A172 (cell line): ENCODE measurements at regions not wholly inside any gene's neighbourhood (a gene's known extent, or its start where the extent isn't known, plus 50 kb on each side); places are given as distances from the start of the nearest gene placed in this dataset.

Experiments
- DNase-seq: peaks from one replicate; pipeline ENCODE4 v3.0.0-alpha.2; 2015; ENCODE audit warnings: low spot score

DNA sequence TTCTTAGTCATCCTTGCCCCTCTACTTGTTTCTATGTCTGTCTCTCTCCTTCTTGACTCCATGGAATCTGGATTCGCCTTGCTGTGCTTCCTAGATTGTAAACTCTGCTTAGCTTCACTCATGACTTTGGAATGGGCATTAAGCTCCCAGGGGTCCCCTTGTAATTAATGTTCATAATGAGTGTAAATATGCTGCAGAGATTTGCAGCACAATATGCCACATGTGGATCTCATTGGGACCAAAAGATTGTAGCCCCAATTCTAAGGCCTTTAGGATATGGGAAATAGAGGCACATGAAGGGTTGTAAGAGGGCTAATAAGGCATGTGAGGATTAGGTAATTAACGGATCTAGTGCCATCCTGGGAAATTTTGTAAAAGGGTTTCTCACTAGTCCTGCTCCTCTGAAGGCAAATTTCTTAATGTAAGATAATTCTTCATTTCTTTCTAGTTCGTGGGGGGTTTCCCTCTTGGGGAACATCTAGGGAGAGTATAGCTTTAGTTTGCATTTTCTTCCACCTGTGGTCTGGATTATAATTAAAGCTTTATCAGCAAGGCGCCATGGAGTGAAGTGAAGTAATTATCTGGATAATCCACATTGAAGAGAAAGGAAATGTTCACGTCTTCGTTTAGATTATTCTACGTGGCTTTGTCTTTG, 659.2 kb upstream of the PLXNA2 start:
- no peak for DNase-seq

DNA sequence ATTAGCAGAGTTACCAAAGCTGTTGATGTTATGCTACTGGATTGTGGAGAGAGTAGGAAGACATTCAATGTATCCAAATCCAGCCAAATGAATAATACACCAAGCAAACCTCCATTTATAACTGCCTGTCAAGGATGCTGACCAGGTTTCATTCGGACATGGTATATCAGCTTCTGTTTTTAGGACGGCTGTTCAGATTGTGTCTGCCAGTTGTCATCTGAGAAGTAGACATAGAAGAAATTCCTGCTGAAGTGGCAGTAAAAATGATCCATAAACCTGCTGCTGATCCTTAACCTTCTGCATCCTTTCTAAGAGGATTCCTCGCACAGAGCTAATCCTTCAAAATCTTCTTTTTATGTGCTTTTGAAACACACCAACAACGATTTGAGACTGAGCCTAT, 663.6 kb upstream of the PLXNA2 start:
- no peak for DNase-seq

DNA sequence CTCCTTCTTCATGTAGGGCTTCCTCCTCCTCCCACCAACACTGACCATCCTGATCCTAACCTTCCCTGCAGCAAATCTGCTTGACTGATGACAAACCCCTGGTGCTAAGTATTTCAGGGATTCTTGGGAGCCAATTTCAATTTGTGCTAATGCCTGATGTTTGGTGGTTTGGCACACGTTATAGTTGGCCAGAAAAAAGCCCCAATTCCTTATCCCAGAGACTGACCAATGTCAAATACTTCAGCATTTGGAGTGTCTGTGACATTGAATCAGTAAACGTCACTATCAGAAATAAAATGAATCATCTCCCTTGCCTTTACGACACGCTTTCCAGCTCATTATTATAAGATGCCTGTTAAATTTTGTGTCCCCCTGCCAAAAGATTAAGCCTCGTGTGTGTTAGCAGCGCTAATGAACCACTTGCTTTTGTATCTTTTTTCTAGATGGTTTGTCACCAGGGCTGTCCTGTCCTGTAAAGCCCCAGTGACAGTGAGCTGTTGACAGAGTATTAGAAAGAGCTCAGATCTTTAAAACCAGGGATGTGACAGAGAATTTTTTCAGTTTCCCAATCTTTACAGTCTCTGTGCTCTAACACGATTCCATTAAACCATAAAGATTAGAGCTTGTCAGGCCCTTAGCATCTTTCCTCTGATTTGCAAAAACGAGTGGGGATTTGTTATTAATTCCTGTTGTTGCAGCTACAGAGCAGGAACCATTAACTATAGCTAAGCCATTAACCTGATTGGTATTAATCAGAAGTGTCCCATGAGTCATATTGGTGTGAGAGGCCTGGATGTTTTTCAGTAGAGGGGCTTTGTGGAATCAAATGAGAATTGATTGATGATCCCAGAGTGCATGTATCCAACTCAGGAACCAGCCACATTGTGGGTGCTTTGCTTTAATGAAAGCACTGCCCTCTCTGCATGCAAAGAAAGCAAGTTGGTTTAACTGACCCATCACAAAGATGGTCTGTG, 665.1 kb upstream of the PLXNA2 start:
- no peak for DNase-seq

DNA sequence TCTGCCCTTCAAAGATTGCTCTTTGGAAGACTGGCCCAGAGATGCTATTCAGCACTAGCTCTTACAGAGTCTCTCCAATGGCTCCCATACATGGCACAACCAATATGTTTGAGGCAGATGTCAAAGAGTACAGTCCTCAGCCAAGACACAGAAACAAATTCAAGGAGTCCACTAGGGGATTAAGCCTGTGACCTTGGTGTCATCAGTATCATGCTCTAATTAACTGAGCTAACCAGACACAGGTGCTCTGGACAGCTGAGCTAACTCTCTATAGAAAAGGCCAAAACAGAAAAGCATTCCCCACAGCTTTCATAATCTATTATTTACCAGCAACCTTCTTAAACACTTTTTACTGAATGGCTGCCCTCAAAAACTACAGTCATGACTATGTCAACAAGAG, 666.0 kb upstream of the PLXNA2 start:
- no peak for DNase-seq

DNA sequence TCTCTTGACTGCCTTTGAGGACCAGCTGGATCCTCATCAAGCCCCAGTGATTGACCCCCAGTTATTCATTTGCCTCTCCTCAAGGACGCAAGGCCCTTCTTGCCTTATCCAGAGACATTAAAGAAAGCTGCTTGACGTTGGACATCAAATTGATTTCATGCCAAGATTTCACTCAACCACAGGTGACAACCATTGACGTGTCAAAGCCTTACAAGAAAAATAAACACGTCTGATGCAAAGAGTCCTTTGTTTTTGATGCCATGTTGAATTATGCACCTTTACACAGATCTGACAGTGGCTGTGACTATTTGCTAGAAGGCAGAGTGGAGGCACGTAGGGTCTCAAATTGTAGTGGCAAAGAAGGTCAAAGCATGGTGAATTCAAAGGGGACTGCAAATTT, 666.2 kb upstream of the CAMK1G start:
- DNase-seq: no peak

DNA sequence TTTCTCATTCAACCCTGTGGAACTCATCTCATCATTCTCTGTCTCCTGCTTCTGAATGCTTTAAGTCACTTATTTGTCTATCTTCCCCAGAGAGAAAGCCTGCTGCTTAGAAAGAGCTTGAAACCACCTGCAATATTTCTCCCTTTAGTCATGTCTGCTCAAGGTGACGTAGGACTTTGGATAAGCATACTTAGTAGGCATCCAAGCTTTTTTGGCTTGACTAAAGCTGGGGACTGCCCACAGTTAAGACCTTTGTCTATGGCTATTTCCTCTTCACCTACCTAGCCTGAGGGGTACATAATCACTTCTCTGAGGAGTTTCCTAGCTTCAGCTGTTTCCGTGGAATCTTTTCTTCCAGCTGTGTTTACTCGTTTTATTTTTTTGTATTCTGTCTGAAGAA, 665.8 kb upstream of the CAMK1G start:
- DNase-seq: no peak

DNA sequence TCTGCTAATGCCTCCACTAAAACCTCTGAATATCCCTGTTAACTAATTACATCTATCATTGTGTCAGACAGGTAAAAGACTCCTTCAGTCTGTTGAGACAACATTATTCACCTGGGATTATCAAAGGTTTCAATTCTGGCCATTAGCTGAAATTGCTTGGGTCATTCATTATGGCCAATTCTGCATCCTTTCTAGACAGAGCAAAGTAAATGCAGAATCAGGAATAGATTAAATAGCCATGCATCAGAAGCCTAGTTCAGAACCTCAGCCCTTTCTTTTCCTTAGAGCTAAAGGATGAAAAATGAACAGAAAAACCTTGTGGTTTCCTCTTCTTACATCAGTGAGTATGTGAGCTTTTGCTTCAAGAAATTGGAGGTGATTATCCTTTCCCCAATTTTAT, 665.4 kb upstream of the CAMK1G start:
- DNase-seq: no peak

DNA sequence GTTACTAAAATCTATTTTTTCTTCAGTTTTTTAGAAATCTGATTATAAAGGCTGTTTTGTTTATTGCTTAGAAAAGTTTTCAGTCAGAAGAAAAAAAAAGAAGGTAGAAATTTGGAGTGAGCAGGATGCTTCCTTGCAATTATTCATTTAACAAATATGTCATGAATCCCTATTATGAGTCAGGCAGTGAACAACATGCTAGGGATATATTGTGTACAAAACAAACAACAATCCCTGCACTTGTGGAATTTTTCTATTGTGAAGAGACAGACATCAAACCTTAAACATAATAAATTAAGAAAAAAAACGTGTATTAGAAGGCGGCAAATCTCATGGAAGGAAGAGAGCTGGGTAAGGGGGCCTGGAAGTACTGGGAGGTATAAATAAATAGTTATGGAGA, 664.1 kb upstream of the CAMK1G start:
- DNase-seq: peak; percentile 40

DNA sequence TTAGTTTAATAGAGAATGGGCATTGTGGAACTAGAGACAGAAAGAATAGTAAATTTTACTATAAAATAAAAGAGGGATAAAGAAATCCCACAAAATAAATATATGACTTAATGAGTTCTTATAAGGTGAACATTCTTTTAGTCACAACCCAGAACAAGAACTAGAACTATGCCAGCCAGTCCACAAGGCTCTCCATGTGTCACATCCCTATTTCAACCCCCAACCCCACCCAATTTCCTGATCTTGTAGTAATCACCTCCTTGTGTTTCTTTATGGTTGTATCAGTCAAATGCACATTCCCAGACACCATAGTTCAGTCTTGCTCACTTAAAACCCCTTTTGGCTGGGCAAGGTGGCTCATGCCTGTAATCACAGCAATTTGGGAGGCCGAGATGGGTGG, 662.3 kb upstream of the CAMK1G start:
- DNase-seq: no peak

DNA sequence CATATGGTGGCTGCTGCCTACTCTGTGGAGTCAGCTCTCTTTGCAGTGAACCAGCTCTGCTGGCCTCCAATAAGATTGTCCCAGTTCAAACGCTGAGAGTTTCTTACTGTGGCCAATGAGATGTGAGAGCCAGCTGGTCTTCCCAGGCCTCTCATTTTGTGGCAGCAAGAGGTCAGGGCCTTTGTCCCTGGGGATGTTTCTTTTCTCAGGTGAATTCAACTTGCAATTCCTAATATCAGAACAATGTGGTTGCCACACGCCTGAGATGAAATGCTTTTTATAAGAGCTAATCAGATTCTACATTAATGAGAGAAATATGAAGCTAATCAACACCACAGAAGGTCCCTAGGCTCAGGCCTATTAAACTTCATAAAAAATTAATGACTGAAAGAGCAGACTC, 660.1 kb upstream of the CAMK1G start:
- DNase-seq: no peak

DNA sequence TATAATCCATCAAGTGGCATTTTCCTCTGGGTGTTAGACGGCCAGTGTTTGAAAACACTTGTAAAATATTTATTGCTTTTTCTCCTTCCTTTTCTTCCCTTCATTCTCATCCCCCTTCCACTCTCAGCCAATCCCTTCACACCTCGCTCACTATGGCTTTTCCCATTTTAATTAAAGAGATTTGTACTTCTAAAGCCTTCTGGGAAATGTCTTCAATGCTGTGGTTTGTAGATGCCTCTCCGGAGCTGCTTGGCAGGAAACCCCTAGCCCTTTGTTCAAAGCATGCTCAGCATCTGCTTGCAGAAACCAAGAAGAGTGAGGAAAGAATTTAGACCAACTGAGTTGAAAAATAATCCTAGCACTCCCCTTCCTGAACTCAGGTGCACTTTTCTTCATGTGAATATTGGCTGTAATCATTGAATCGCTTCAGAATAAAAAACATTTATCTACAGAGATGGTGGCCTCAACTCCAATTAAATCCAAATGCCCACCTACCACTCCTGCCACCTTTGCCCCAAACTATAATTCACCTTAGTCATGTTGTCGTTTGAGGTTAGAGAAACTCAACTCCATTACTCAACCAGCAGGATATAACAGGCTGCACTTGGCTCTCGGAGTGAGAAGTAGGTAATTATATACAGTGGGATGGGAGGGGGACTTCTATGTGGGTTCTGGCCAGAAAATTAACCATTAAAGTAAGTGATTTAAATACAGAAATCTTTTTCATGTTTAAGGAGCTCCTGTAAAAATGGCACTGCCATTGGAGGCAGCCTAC, 659.4 kb upstream of the CAMK1G start:
- no peak for DNase-seq

DNA sequence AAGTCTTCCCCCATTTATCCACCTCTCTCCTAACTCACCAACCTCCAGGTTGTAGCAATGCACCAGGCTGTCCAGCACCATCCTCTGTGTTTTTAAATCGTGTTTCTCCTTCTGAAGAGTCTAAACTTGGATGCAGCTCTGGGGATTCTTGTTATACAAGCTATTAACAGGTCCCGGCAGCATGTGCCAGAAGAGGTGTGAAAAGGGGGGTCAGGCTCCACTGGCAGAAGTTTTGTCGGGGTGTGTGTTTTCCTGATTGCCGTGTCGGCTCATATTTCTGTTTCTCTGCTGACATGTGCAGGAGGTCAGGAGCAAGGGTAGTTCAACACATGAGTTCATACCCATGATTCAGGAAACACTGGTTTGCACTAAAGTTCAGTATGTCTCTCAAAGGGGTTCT, 658.6 kb upstream of the CAMK1G start:
- DNase-seq: no peak

DNA sequence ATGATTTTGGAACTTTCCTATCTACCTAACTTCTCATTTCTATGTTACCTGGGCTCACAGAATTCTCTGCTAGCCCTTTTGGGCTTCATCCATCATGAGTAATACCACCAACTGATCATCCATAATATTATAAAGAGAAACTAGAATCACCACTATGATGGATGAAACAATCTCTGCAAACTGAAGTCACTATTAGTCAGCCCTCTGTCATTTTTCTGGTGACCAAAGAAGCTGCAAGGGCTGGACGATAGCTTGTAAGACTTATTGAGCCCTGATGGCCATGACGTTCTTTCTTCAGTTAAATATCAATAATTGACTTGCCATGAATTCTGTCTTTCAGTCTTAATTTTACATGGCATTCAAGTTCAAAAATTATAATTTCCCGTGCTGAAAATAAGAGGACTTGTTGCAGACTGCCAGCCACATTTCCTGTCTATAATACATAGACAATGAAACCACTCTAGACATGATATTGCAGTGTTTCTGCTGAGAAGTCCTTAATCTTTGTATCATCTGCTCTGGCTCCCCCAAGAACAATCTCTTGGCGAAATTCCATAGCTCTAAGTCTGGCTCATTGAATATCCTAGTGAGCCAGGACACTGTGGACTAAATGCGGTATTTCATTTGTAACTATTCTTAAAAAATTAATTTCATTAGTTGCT, 655.0 kb upstream of the CAMK1G start:
- DNase-seq: no peak

DNA sequence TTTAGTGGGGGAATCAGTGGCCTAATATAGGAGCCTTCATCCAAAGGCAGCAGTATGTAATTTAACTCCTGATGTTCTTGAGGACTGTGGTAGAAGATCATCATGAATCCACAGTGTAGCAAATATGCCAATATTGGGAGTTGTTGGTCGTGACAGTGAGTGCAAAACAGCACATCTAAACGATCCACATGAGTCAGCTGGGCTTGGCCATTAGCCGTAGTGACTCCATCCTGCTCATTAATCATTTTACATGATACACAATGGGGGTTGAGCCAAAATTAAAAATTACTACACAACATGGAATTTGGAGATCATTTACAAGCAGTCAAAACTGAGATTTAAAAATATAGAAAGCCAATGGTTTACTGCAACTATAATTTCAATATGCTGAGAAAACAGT, 653.9 kb upstream of the CAMK1G start:
- peak; percentile 45 for DNase-seq

DNA sequence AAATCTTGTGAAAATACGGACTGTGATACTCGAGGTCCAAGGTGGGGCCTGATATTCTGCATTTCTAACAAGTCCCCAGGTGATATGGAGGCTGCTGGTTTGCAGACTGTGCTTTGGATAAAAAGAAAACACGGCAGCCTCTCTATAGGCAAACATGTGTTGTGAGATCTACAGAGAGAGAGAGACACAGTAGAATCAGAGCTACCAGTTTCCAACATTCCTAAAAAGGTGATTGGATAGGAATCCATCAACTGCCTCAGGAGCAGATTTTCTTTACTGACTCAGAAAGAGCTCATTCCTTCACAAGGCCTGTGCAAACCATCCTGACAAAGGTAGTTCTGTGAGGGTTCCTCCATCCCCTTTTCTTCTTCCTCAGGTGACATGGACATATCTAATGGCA, 651.6 kb upstream of the CAMK1G start:
- DNase-seq: no peak

DNA sequence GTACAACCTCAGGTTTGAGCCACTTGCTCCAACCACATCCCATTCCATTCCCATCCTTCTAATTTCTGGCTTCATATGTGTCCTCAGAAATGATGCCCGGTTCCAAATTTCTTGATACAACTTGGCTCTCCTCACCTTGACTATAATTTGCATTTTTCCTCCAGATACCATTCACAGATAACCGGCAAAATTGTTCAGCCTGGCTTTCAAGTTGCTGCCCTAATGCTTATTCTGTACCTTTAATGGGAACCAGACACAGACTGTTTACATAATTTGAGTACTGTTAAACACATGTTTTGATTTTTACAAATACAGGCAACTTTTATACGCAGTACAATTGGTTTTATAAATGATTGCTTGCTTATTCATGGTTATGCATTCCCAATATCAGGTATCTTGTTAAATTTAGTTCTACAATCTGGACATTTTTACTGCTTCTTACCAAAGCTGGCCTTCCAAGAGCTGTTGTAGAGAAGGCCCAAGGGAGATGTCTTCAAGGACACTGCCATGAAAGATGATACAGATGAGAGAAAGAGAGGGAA, 649.5 kb upstream of the CAMK1G start:
- DNase-seq: no peak

DNA sequence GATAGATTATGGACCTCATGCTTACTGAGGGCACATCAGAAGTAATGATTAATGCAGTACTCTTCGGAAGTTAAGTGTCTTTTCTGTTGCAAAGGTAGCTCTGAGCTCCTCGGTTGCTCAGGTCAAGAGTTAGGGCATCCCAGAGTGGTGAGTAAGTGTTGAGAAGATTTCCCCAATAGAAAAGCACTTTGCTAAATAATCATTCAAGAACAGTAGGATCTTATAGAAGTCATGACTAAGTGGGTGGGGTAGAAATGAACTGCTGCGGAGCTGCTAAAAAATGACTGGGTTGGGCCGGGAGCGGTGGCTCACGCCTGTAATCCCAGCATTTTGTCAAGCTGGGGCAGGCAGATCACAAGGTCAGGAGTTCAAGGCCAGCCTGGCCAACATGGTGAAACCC, 648.6 kb upstream of the CAMK1G start:
- no peak for DNase-seq

DNA sequence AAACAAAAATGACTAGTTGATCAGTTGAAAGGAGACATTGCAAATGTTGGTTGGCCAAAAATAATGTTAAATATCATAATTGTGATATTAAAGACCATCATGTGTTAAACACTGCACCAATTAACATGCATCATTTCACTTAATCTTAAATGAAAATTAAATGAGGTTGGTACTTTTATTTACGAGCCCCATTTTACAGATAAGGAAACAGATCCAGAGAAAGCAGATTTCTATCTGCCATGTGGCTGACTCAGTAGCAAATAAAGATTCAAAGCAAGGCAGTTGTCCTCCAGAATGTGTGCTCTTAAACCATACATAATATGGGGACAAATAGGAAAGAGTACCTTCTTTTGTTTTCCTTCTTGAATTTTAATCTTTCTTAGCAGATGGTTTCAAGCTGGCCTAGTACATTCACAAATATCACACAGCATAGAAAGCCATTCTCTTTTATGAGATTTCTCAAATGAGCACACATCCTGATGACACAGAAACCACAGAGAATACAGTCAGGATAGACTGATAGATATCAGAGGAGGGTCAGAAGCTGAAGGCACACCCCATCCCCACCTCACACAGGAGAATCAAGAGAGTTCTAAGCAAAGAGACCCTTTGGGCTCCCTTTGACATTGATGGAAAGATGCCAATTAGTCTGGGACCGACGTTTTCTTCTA, 647.9 kb upstream of the CAMK1G start:
- no peak for DNase-seq

DNA sequence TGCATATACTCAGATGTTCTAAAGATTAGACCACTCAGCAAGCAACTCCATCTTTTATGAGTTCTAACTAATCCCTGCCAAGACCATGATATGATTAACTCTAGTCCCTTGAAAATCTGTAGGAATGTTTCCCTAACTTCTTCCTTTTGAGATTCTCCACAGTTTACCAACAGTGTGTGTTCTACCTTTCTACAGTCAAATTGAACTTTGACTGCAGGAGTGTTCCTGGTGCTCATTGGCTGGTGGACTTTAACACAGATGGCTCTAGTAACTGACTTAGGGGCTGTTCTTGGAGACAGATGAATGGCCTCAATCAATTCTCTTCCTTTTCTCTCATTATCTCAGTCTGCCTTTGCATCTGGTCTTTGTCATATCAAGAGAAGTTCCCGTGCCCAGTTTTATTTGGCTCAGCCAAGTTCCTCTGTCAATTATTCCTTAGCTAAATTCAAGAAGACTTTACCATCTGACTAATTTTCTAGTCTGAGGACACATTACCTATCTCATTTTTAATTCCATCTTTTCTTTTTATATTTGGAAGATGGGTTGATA, 643.9 kb upstream of the CAMK1G start:
- no peak for DNase-seq

DNA sequence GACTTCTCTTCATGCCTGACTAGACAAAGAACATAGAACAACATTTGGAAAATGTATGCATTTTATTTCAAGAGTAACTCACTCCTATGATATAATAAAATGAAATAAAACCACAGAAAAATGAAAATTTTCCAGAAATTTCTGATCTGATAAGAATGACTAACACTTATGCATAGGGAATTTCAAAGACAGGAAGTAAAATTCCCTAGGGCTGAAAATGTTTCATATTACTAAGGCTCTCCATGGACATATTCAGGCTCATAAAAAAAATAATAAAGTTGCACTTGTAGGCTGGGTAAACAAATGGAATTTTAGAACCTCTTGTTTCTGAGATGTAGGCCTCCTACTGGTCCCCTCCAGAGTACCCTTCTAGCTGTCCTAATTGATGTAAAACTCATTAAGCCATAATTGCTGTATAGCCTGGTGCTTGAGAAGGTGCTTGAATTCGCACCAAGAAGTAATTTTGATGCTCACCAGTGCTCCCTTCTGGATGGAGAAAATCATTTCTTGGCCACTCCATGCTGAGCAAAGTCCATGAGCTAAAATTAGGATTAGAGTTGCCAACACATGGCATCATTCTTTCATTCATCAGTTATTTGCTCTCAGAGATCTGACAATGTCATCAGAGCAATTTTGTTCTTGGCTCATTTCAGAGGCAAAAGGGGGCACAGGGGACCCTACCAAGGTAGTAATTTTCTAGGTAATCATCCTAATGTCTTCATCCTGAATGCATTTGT, 641.0 kb upstream of the CAMK1G start:
- peak; percentile 39 for DNase-seq
